NCI-H460 (cell line): ENCODE measurements at regions not wholly inside any gene's neighbourhood (a gene's known extent, or its start where the extent isn't known, plus 50 kb on each side); places are given as distances from the start of the nearest gene placed in this dataset.

Source experiments
- DNase-seq: peaks from one replicate; pipeline ENCODE4 v3.0.0-alpha.2; 2016; ENCODE audit warnings: low read depth; ENCODE audit errors: extremely low read depth

- no peak for DNase-seq
Measured at GRCh38 chrX:10744007-10744406, 123.6 kb upstream of the MID1 start.

- no peak for DNase-seq
Measured at GRCh38 chrX:10747975-10748374, 127.6 kb upstream of the MID1 start.

- DNase-seq: no peak
Measured at GRCh38 chrX:10749113-10749512, 128.7 kb upstream of the MID1 start.

GRCh38 chrX:10750581-10750980 is 130.2 kb upstream of the MID1 start:
- no peak for DNase-seq

GRCh38 chrX:10753116-10753515 is 132.7 kb upstream of the MID1 start:
- DNase-seq: no peak

GRCh38 chrX:10754445-10754844 is 134.1 kb upstream of the MID1 start:
- no peak for DNase-seq

GRCh38 chrX:10755439-10756334 is 135.3 kb upstream of the MID1 start:
- DNase-seq: no peak

GRCh38 chrX:10756441-10756840 is 136.1 kb upstream of the MID1 start:
- peak; percentile 34 for DNase-seq

- DNase-seq: no peak
Measured at GRCh38 chrX:10759141-10759799, 138.9 kb upstream of the MID1 start.

- no peak for DNase-seq
Measured at GRCh38 chrX:10761447-10761846, 141.1 kb upstream of the MID1 start.

GRCh38 chrX:10769195-10769594 is 148.8 kb upstream of the MID1 start:
- DNase-seq: peak; percentile 56

GRCh38 chrX:10769696-10770619 is 149.6 kb upstream of the MID1 start:
- peak; percentile 29 for DNase-seq

GRCh38 chrX:10773318-10773717 is 152.9 kb upstream of the MID1 start:
- DNase-seq: no peak

GRCh38 chrX:10781847-10782530 is 161.6 kb upstream of the MID1 start:
- DNase-seq: no peak

- no peak for DNase-seq
Measured at GRCh38 chrX:10783451-10783995, 163.1 kb upstream of the MID1 start.

- DNase-seq: no peak
Measured at GRCh38 chrX:10787264-10787663, 166.9 kb upstream of the MID1 start.

GRCh38 chrX:10794203-10794630 is 173.8 kb upstream of the MID1 start:
- DNase-seq: no peak

- DNase-seq: no peak
Measured at GRCh38 chrX:10795721-10796120, 175.3 kb upstream of the MID1 start.

- no peak for DNase-seq
Measured at GRCh38 chrX:10797466-10797865, 177.1 kb upstream of the MID1 start.

- no peak for DNase-seq
Measured at GRCh38 chrX:10798041-10798440, 177.7 kb upstream of the MID1 start.
